ENCODE measurements at regions not wholly inside any gene's neighbourhood (a gene's known extent, or its start where the extent isn't known, plus 50 kb on each side); places are given as distances from the start of the nearest gene placed in this dataset.

- no peak overlapping the region for H3K27ac ChIP-seq
- H3K4me1 ChIP-seq: no peaks in the 10 kb centered on the region
- no peaks in the 10 kb centered on the region for H3K36me3 ChIP-seq
- H3K4me3 ChIP-seq: no peak overlapping the region
- no peaks in the 10 kb centered on the region for H3K27me3 ChIP-seq
- no peaks in the 10 kb centered on the region for H3K9me3 ChIP-seq
- 82% methylated on average over 5 of the region's 5 CpGs for WGBS
- TF ChIP-seq POLR2A (IDR thresholded peaks at IDR 0.05): no peak
- no peak for TF ChIP-seq POLR2AphosphoS5 (IDR thresholded peaks at IDR 0.05)
- TF ChIP-seq, protein P1, sequence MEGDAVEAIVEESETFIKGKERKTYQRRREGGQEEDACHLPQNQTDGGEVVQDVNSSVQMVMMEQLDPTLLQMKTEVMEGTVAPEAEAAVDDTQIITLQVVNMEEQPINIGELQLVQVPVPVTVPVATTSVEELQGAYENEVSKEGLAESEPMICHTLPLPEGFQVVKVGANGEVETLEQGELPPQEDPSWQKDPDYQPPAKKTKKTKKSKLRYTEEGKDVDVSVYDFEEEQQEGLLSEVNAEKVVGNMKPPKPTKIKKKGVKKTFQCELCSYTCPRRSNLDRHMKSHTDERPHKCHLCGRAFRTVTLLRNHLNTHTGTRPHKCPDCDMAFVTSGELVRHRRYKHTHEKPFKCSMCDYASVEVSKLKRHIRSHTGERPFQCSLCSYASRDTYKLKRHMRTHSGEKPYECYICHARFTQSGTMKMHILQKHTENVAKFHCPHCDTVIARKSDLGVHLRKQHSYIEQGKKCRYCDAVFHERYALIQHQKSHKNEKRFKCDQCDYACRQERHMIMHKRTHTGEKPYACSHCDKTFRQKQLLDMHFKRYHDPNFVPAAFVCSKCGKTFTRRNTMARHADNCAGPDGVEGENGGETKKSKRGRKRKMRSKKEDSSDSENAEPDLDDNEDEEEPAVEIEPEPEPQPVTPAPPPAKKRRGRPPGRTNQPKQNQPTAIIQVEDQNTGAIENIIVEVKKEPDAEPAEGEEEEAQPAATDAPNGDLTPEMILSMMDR (IDR thresholded peaks at IDR 0.05): no peak
- no peak for TF ChIP-seq EP300 (IDR thresholded peaks at IDR 0.05)
- no peak for DNase-seq (ENCODE audit: low spot score in 2 of 2)
Observed at GRCh38 chr11:42232673-42233072, 773.2 kb upstream of the LRRC4C start.

- TF ChIP-seq EP300 (IDR thresholded peaks at IDR 0.05) (no peak), POLR2AphosphoS5 (IDR thresholded peaks at IDR 0.05) (no peak), POLR2A (IDR thresholded peaks at IDR 0.05) (no peak)
- TF ChIP-seq, protein P1 (IDR thresholded peaks at IDR 0.05): no peak
- WGBS: 63% methylated on average over 1 of the region's 1 CpG
- DNase-seq (ENCODE audit: low spot score in 2 of 2): no peak
- Histone ChIP-seq H3K27ac (no peak overlapping the region), H3K27me3 (no peaks in the 10 kb centered on the region), H3K36me3 (no peaks in the 10 kb centered on the region), H3K4me1 (no peaks in the 10 kb centered on the region), H3K9me3 (no peaks in the 10 kb centered on the region), H3K4me3 (no peak overlapping the region)
Observed at GRCh38 chr11:42234451-42234951, 775.0 kb upstream of the LRRC4C start.

- no peaks in the 10 kb centered on the region for H3K36me3 ChIP-seq
- WGBS: 73% methylated on average over 4 of the region's 4 CpGs
- no peak overlapping the region for H3K27ac ChIP-seq
- H3K27me3 ChIP-seq: no peaks in the 10 kb centered on the region
- H3K4me1 ChIP-seq: no peaks in the 10 kb centered on the region
- TF ChIP-seq POLR2AphosphoS5 (IDR thresholded peaks at IDR 0.05) (no peak), EP300 (IDR thresholded peaks at IDR 0.05) (no peak), POLR2A (IDR thresholded peaks at IDR 0.05) (no peak)
- TF ChIP-seq, protein P1 (IDR thresholded peaks at IDR 0.05): no peak
- H3K4me3 ChIP-seq: no peak overlapping the region
- no peaks in the 10 kb centered on the region for H3K9me3 ChIP-seq
- DNase-seq (ENCODE audit: low spot score in 2 of 2): no peak
Observed at GRCh38 chr11:42237701-42238235, 778.3 kb upstream of the LRRC4C start.

- TF ChIP-seq EP300 (IDR thresholded peaks at IDR 0.05) (no peak), POLR2A (IDR thresholded peaks at IDR 0.05) (no peak)
- TF ChIP-seq, protein P1 (IDR thresholded peaks at IDR 0.05): no peak
- Histone ChIP-seq H3K36me3 (no peaks in the 10 kb centered on the region), H3K4me3 (no peak overlapping the region), H3K9me3 (no peaks in the 10 kb centered on the region), H3K27ac (no peak overlapping the region), H3K4me1 (no peaks in the 10 kb centered on the region), H3K27me3 (no peaks in the 10 kb centered on the region)
- 39% methylated on average over 5 of the region's 5 CpGs for WGBS
- DNase-seq (ENCODE audit: low spot score in 2 of 2): no peak
Observed at GRCh38 chr11:42239188-42239587, 779.7 kb upstream of the LRRC4C start.

DNA sequence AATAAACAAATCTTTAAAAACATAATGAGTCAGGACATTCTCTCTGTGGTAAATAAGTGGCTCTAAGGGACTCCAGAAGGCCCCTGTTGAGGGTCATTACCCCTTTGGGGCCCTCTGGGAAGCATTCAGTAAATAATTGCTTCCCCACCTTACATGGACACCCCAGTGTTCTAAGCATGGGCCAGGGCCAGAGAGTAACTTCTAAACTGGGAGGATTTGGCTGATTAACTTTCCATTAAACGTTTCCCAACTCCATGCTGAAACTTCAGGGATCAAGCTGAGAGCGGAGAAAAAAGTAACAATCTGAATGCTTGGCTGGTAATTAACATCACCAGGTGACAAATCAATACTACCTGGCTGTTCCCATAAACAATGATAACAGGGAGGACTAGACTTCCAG lies 783.9 kb upstream of the LRRC4C start:
- no peak for TF ChIP-seq POLR2A (IDR thresholded peaks at IDR 0.05)
- TF ChIP-seq POLR2AphosphoS5 (IDR thresholded peaks at IDR 0.05): no peak
- no peak for TF ChIP-seq EP300 (IDR thresholded peaks at IDR 0.05)
- TF ChIP-seq, protein P1 (IDR thresholded peaks at IDR 0.05): no peak
- Histone ChIP-seq H3K36me3 (no peaks in the 10 kb centered on the region), H3K9me3 (no peaks in the 10 kb centered on the region), H3K27me3 (no peaks in the 10 kb centered on the region), H3K27ac (no peak overlapping the region), H3K4me1 (no peaks in the 10 kb centered on the region), H3K4me3 (no peak overlapping the region)
- 79% methylated on average over 2 of the region's 2 CpGs for WGBS
- DNase-seq (ENCODE audit: low spot score in 2 of 2): no peak

All from suprapubic skin (tissue), 4 donors.